DOHH2 (cell line): ENCODE measurements at regions not wholly inside any gene's neighbourhood (a gene's known extent, or its start where the extent isn't known, plus 50 kb on each side); places are given as distances from the start of the nearest gene placed in this dataset.

Experiments used
- H3F3A ChIP-seq: fragments of 200-600 bp; sonication (generic), shearing (Covaris generic); 2 replicates; pipeline ENCODE4 v1.6.0; 2016; ENCODE audit warnings: antibody characterized with exemption, mild to moderate bottlenecking; ENCODE audit not compliant: control insufficient read depth, insufficient read depth
- H3K27ac ChIP-seq: fragments of 200-600 bp; sonication (generic); 2 replicates; pipeline ENCODE4 v1.5.1; 2014; ENCODE audit warnings: low read depth, mild to moderate bottlenecking, low read length, moderate library complexity
- H3K27me3 ChIP-seq: fragments of 200-600 bp; sonication (generic); 2 replicates; pipeline ENCODE4 v1.6.1; 2014; ENCODE audit warnings: mild to moderate bottlenecking, low read length, mixed read lengths; ENCODE audit not compliant: control insufficient read depth
- H3K36me3 ChIP-seq: fragments of 200-600 bp; sonication (generic); 2 replicates; pipeline ENCODE4 v1.6.1; 2014; ENCODE audit warnings: mild to moderate bottlenecking, low read length, moderate library complexity, mixed read lengths; ENCODE audit not compliant: control insufficient read depth
- H3K4me1 ChIP-seq: fragments of 200-600 bp; sonication (generic); 2 replicates; pipeline ENCODE4 v1.6.1; 2014; ENCODE audit warnings: mild to moderate bottlenecking, low read length, mixed read lengths; ENCODE audit not compliant: control insufficient read depth
- H3K4me2 ChIP-seq: fragments of 200-600 bp; sonication (generic); 2 replicates; pipeline ENCODE4 v1.6.0; 2014; ENCODE audit warnings: mild to moderate bottlenecking, low read length, moderate library complexity
- H3K4me3 ChIP-seq: fragments of 200-600 bp; sonication (generic); 2 replicates; pipeline ENCODE4 v1.5.1; 2014; ENCODE audit warnings: mild to moderate bottlenecking, low read length, mixed read lengths
- H3K79me2 ChIP-seq: fragments of 200-600 bp; sonication (generic); 2 replicates; pipeline ENCODE4 v1.6.1; 2014; ENCODE audit warnings: mild to moderate bottlenecking, low read length, mixed read lengths; ENCODE audit not compliant: control insufficient read depth
- H3K9me2 ChIP-seq: fragments of 200-600 bp; sonication (generic); replicated peaks from 2 replicates; pipeline ENCODE4 v1.6.1; 2014; ENCODE audit warnings: mild to moderate bottlenecking, low read length, mixed read lengths; ENCODE audit not compliant: control insufficient read depth
- H3K9me3 ChIP-seq: fragments of 200-600 bp; sonication (generic); 2 replicates; pipeline ENCODE4 v1.6.1; 2014; ENCODE audit warnings: antibody characterized with exemption, low read length, mixed read lengths; ENCODE audit not compliant: control insufficient read depth, insufficient read depth
- H4K20me1 ChIP-seq: fragments of 200-600 bp; sonication (generic); 2 replicates; pipeline ENCODE4 v1.6.0; 2014; ENCODE audit warnings: low read depth, mild to moderate bottlenecking, antibody characterized with exemption, low read length, moderate library complexity; ENCODE audit not compliant: control insufficient read depth, insufficient read depth
- CTCF ChIP-seq: fragments of 200-600 bp; sonication (generic); IDR thresholded peaks from one replicate; pipeline ENCODE4 v1.5.1; 2014; ENCODE audit warnings: antibody characterized with exemption, mild to moderate bottlenecking, low read depth, low read length; ENCODE audit not compliant: poor library complexity, severe bottlenecking
- EZH2phosphoT487 ChIP-seq: fragments of 200-600 bp; sonication (generic); IDR thresholded peaks from 2 replicates; pipeline ENCODE4 v1.6.1; 2017; ENCODE audit warnings: borderline replicate concordance, mild to moderate bottlenecking, antibody characterized with exemption, low read length, moderate library complexity, mixed read lengths

DNA sequence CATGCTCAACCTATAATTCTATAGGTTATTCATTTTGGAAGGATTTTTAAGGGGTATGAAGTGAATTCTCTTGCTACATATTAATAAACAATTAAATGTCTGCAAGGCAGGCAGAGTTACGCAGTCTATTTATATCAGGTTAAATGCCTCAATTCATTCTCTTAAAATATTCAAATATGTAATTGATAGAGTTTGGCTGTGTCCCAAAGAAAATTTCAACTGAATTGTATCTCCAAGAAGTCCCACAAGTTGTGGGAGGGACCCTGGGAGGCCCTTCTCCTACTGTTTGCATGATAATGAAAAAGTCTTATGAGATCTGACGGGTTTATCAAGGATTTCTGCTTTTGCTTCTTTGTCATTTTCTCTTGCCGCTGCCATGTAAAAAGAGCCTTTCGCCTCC is 576.1 kb downstream of the TMA16 start:
- Histone ChIP-seq H4K20me1 (no peaks in the 10 kb centered on the region), H3K36me3 (no peaks in the 10 kb centered on the region), H3K4me1 (no peaks in the 10 kb centered on the region), H3K27me3 (no peaks in the 10 kb centered on the region), H3K9me2 (no peaks in the 10 kb centered on the region), H3K4me3 (no peak overlapping the region), H3K9me3 (no peaks in the 10 kb centered on the region; the same call in 1 of the 2 replicates), H3K27ac (no peak overlapping the region), H3K4me2 (no peak overlapping the region), H3K79me2 (no peaks in the 10 kb centered on the region), H3F3A (no peaks in the 10 kb centered on the region)
- TF ChIP-seq EZH2phosphoT487 (no peak), CTCF (no peak)

DNA sequence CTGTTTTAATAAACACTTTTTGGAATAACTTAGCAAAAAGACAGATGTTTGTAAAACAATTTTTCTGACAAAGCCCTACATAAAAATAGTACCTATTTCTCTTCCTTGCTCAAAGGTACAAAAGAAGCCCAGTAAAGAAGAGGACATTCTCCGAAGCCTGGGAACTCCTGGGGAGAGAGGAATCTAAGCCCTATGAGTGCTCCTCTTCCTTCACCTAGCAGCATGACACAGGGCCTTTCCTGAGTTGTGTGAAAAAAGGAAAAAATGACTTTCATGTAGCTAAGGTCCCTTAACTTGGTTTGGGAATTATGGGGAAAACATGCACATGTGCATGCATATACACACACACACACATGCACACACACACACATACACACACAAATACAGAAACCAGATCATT is 586.9 kb downstream of the TMA16 start:
- no peaks in the 10 kb centered on the region for H3K9me3 ChIP-seq
- no peaks in the 10 kb centered on the region for H3K27me3 ChIP-seq
- H3K4me2 ChIP-seq: no peak overlapping the region
- TF ChIP-seq EZH2phosphoT487 (no peak), CTCF (no peak)
- no peaks in the 10 kb centered on the region for H4K20me1 ChIP-seq
- no peak overlapping the region for H3K27ac ChIP-seq
- no peak overlapping the region for H3K4me3 ChIP-seq
- H3K36me3 ChIP-seq: no peaks in the 10 kb centered on the region
- H3F3A ChIP-seq: no peaks in the 10 kb centered on the region
- H3K9me2 ChIP-seq: no peaks in the 10 kb centered on the region
- no peaks in the 10 kb centered on the region for H3K4me1 ChIP-seq
- no peaks in the 10 kb centered on the region for H3K79me2 ChIP-seq

GRCh38 chr4:164081801-164082200 is 587.3 kb downstream of the TMA16 start:
- Histone ChIP-seq H3K27ac (no peak overlapping the region), H3K4me2 (no peak overlapping the region), H3K4me3 (no peak overlapping the region), H3K36me3 (no peaks in the 10 kb centered on the region), H3K79me2 (no peaks in the 10 kb centered on the region), H4K20me1 (no peaks in the 10 kb centered on the region), H3K27me3 (no peaks in the 10 kb centered on the region), H3K9me2 (no peaks in the 10 kb centered on the region), H3K9me3 (no peaks in the 10 kb centered on the region), H3F3A (no peaks in the 10 kb centered on the region), H3K4me1 (no peaks in the 10 kb centered on the region)
- no peak for TF ChIP-seq CTCF
- no peak for TF ChIP-seq EZH2phosphoT487

- H3K4me3 ChIP-seq: no peak overlapping the region
- H4K20me1 ChIP-seq: no peaks in the 10 kb centered on the region
- H3F3A ChIP-seq: no peaks in the 10 kb centered on the region
- H3K79me2 ChIP-seq: no peaks in the 10 kb centered on the region
- H3K9me2 ChIP-seq: no peaks in the 10 kb centered on the region
- TF ChIP-seq CTCF: no peak
- TF ChIP-seq EZH2phosphoT487: no peak
- no peaks in the 10 kb centered on the region for H3K4me1 ChIP-seq
- no peak overlapping the region for H3K4me2 ChIP-seq
- H3K27ac ChIP-seq: no peak overlapping the region
- H3K27me3 ChIP-seq: no peaks in the 10 kb centered on the region
- H3K36me3 ChIP-seq: no peaks in the 10 kb centered on the region
- no peaks in the 10 kb centered on the region for H3K9me3 ChIP-seq
Observed at GRCh38 chr4:164087733-164088132, 593.2 kb downstream of the TMA16 start.
